ENCODE measurements at regions not wholly inside any gene's neighbourhood (a gene's known extent, or its start where the extent isn't known, plus 50 kb on each side); places are given as distances from the start of the nearest gene placed in this dataset.

DNA sequence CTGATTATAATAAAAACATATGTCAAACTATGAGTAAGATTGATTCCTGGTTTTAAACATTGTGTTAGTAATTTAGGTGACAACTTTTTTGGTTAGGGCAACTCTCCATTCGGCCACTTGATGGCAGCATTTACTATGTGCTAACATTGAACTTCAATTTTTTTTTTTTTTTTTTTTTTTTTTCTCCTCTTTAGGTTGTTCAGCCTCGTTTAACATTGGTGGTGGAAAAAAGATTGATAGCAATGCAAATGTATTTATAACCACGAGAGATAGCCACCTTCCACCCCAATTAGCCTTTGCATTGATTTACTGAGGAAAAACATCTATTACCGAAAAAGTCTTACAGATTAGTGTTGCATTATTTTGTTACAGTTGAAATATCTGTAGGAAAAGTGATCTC, 159.1 kb downstream of the CSNK1G3 start:
- no peaks in the 10 kb centered on the region for H3K36me3 ChIP-seq (ENCODE audit: control insufficient read depth in 2 of 2, insufficient read depth in 2 of 2, low read length in 1 of 2)
- H3K4me1 ChIP-seq (ENCODE audit: control insufficient read depth in 2 of 2, insufficient read depth in 2 of 2, low read length in 1 of 2): peaks cover 0 to 2% of the 10 kb centered on the region in 2 donors
- H3K27ac ChIP-seq (ENCODE audit: low read depth in 2 of 2, low read length in 1 of 2): no peak overlapping the region
- no peaks in the 10 kb centered on the region for H3K27me3 ChIP-seq (ENCODE audit: control insufficient read depth in 1 of 2, insufficient read depth in 2 of 2, low read length in 2 of 2)
- H3K9me3 ChIP-seq (ENCODE audit: control insufficient read depth in 2 of 2, insufficient read depth in 1 of 2, low read depth in 1 of 2, low read length in 1 of 2): no peaks in the 10 kb centered on the region
- no peak overlapping the region for H3K4me3 ChIP-seq (ENCODE audit: low read depth in 1 of 2, low read length in 2 of 2)
- WGBS, 2 donors: 11 to 13% methylated on average over 4 of the region's 4 CpGs

All from esophagus (tissue), 2 donors.